Activated CD8-positive, alpha-beta T cell treated with anti-CD3 and anti-CD28 coated beads, Interleukin-2, amount 10 ng/mL, durations not matched to agents 7 days and 5 days (primary cell): ENCODE measurements at regions not wholly inside any gene's neighbourhood (a gene's known extent, or its start where the extent isn't known, plus 50 kb on each side); places are given as distances from the start of the nearest gene placed in this dataset.
"Not testable (repeated sequence)": the region's sequence is repeated elsewhere in the genome, so short reads cannot be mapped to it uniquely, and the experiment has no call there.

Source experiments
- ATAC-seq: fragments of 150-1000 bp; cut with Tn5 transposase; one replicate; pipeline ENCODE4 v1.10.0; 2021; ENCODE audit warnings: moderate library complexity
- CTCF ChIA-PET: fragments of 350-600 bp; sonication (Branson Sonifier 250); formaldehyde crosslinking; loops from one replicate; lab custom pipeline; 2021; ENCODE audit warnings: antibody characterized with exemption; lab: Charles Lee
- POLR2A ChIA-PET: fragments of 350-600 bp; sonication (Branson Sonifier 250); formaldehyde crosslinking; loops from one replicate; lab custom pipeline; 2021; ENCODE audit warnings: antibody characterized with exemption; lab: Charles Lee
- DNase-seq: peaks from one replicate; pipeline ENCODE4 v3.0.0-alpha.2; 2020
- H3K27ac Mint-ChIP-seq: one replicate; pipeline ENCODE4 v1.8.0; 2021; ENCODE audit warnings: mild to moderate bottlenecking, mixed read lengths
- H3K27me3 Mint-ChIP-seq: one replicate; pipeline ENCODE4 v1.8.0; 2021; ENCODE audit warnings: low read depth, mixed read lengths
- H3K36me3 Mint-ChIP-seq: one replicate; pipeline ENCODE4 v1.8.0; 2021; ENCODE audit warnings: low read depth, mixed read lengths
- H3K4me1 Mint-ChIP-seq: one replicate; pipeline ENCODE4 v1.8.0; 2021; ENCODE audit warnings: low read depth, mixed read lengths
- H3K4me3 Mint-ChIP-seq: one replicate; pipeline ENCODE4 v1.8.0; 2021; ENCODE audit warnings: mild to moderate bottlenecking, mixed read lengths
- H3K9me3 Mint-ChIP-seq: one replicate; pipeline ENCODE4 v1.8.0; 2022; ENCODE audit warnings: mixed read lengths; ENCODE audit not compliant: insufficient read depth

GRCh38 chr7:46756996-46757395 lies 824.9 kb downstream of the TNS3 start:
- Mint-ChIP-seq H3K9me3 (no peaks in the 10 kb centered on the region), H3K4me1 (no peaks in the 10 kb centered on the region)

GRCh38 chr7:46756256-46756655 lies 825.7 kb downstream of the TNS3 start:
- H3K27ac Mint-ChIP-seq: no peak overlapping the region
- no peaks in the 10 kb centered on the region for H3K36me3 Mint-ChIP-seq
- no peaks in the 10 kb centered on the region for H3K27me3 Mint-ChIP-seq
- H3K9me3 Mint-ChIP-seq: no peaks in the 10 kb centered on the region
- no peaks in the 10 kb centered on the region for H3K4me1 Mint-ChIP-seq
- H3K4me3 Mint-ChIP-seq: no peak overlapping the region
- ChIA-PET CTCF (no interaction called here), POLR2A (no interaction called here)
- no peak for DNase-seq
- no peak for ATAC-seq

More at GRCh38 chr7:46756996-46757395, 824.9 kb downstream of the TNS3 start:
- ATAC-seq: no peak
- H3K4me3 Mint-ChIP-seq: no peak overlapping the region
- POLR2A ChIA-PET: no interaction called here
- DNase-seq: no peak
- CTCF ChIA-PET: no interaction called here
- H3K36me3 Mint-ChIP-seq: no peaks in the 10 kb centered on the region
- H3K27ac Mint-ChIP-seq: no peak overlapping the region
- H3K27me3 Mint-ChIP-seq: no peaks in the 10 kb centered on the region

GRCh38 chr7:46755120-46756034 lies 826.5 kb downstream of the TNS3 start:
- Mint-ChIP-seq H3K36me3 (no peaks in the 10 kb centered on the region), H3K4me1 (no peaks in the 10 kb centered on the region), H3K9me3 (no peaks in the 10 kb centered on the region), H3K27me3 (no peaks in the 10 kb centered on the region), H3K4me3 (no peak overlapping the region), H3K27ac (no peak overlapping the region)
- CTCF ChIA-PET: no interaction called here
- POLR2A ChIA-PET: no interaction called here
- DNase-seq (no peak), ATAC-seq (no peak)

GRCh38 chr7:46754140-46754720 lies 827.7 kb downstream of the TNS3 start:
- ChIA-PET CTCF (no interaction called here), POLR2A (no interaction called here)
- Mint-ChIP-seq H3K27ac (no peak overlapping the region), H3K27me3 (no peaks in the 10 kb centered on the region), H3K36me3 (no peaks in the 10 kb centered on the region), H3K4me3 (no peak overlapping the region), H3K4me1 (no peaks in the 10 kb centered on the region), H3K9me3 (no peaks in the 10 kb centered on the region)
- no peak for ATAC-seq
- DNase-seq: no peak

GRCh38 chr7:46753662-46754061 lies 828.2 kb downstream of the TNS3 start:
- Mint-ChIP-seq H3K27me3 (no peaks in the 10 kb centered on the region), H3K9me3 (no peaks in the 10 kb centered on the region), H3K4me3 (no peak overlapping the region), H3K4me1 (no peaks in the 10 kb centered on the region), H3K36me3 (no peaks in the 10 kb centered on the region), H3K27ac (no peak overlapping the region)
- no peak for ATAC-seq
- CTCF ChIA-PET: no interaction called here
- DNase-seq: no peak
- POLR2A ChIA-PET: no interaction called here

GRCh38 chr7:46752881-46753366 lies 829.0 kb downstream of the TNS3 start:
- Mint-ChIP-seq H3K4me3 (no peak overlapping the region), H3K9me3 (no peaks in the 10 kb centered on the region), H3K36me3 (no peaks in the 10 kb centered on the region), H3K27me3 (no peaks in the 10 kb centered on the region), H3K4me1 (no peaks in the 10 kb centered on the region), H3K27ac (no peak overlapping the region)
- no peak for ATAC-seq
- ChIA-PET POLR2A (no interaction called here), CTCF (no interaction called here)
- no peak for DNase-seq

- ATAC-seq, H3K9me3 Mint-ChIP-seq, DNase-seq, POLR2A ChIA-PET, CTCF ChIA-PET, H3K4me1 Mint-ChIP-seq, H3K27me3 Mint-ChIP-seq, H3K27ac Mint-ChIP-seq, H3K36me3 Mint-ChIP-seq, H3K4me3 Mint-ChIP-seq: not testable (repeated sequence)
Measured at GRCh38 chr7:46751927-46752723, 829.8 kb downstream of the TNS3 start.

- DNase-seq: no peak
- H3K4me3 Mint-ChIP-seq: no peak overlapping the region
- POLR2A ChIA-PET: no interaction called here
Measured at GRCh38 chr7:46751471-46751870, 830.4 kb upstream of the IGFBP3 start.

GRCh38 chr7:46750321-46750865 lies 829.3 kb upstream of the IGFBP3 start:
- ATAC-seq (no peak), DNase-seq (no peak)
- CTCF ChIA-PET: no interaction called here
- Mint-ChIP-seq H3K4me3 (no peak overlapping the region), H3K4me1 (no peaks in the 10 kb centered on the region), H3K27ac (no peak overlapping the region), H3K36me3 (no peaks in the 10 kb centered on the region), H3K9me3 (no peaks in the 10 kb centered on the region), H3K27me3 (no peaks in the 10 kb centered on the region)
- POLR2A ChIA-PET: no interaction called here

More at GRCh38 chr7:46751471-46751870, 830.4 kb upstream of the IGFBP3 start:
- CTCF ChIA-PET: no interaction called here
- H3K27me3 Mint-ChIP-seq: no peaks in the 10 kb centered on the region
- no peaks in the 10 kb centered on the region for H3K4me1 Mint-ChIP-seq
- no peaks in the 10 kb centered on the region for H3K36me3 Mint-ChIP-seq
- H3K9me3 Mint-ChIP-seq: no peaks in the 10 kb centered on the region
- no peak for ATAC-seq
- H3K27ac Mint-ChIP-seq: no peak overlapping the region

GRCh38 chr7:46747869-46748576 lies 827.0 kb upstream of the IGFBP3 start:
- ATAC-seq: no peak
- Mint-ChIP-seq H3K4me3 (no peak overlapping the region), H3K9me3 (no peaks in the 10 kb centered on the region), H3K27ac (no peak overlapping the region), H3K4me1 (no peaks in the 10 kb centered on the region), H3K27me3 (no peaks in the 10 kb centered on the region), H3K36me3 (no peaks in the 10 kb centered on the region)
- no peak for DNase-seq
- ChIA-PET POLR2A (no interaction called here), CTCF (no interaction called here)
